ENCODE measurements at regions not wholly inside any gene's neighbourhood (a gene's known extent, or its start where the extent isn't known, plus 50 kb on each side); places are given as distances from the start of the nearest gene placed in this dataset.

DNA sequence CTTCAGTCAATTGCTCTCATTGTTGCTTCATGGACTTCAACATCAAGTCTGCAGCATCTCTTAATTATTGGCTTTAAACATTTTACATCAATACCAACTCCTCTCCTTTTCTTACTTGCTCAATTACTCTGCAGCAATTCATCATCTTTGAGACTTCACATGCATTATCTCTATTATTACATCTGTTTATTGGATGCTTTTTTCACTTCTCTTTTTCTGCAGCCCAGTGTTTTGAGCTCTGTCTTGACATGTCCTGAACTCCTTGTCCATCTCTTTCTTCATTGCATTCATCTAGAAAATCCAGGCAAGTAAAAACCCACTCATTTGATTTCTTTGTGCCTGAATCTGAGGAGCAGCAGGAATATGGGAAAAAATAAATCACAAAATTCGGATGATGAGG is 647.9 kb downstream of the PLCL1 start:
- Histone ChIP-seq H3K9ac (ENCODE audit: low read depth in 1 of 2, low read length in 2 of 2) (no peak overlapping the region), H3K4me3 (ENCODE audit: low read depth in 1 of 3, low read length in 3 of 3) (no peak overlapping the region), H3K4me1 (ENCODE audit: control insufficient read depth in 4 of 4, insufficient read depth in 4 of 4, low read length in 3 of 4) (no peaks in the 10 kb centered on the region), H3K9me3 (ENCODE audit: control insufficient read depth in 4 of 4, low read length in 3 of 4) (no peaks in the 10 kb centered on the region), H3K27ac (ENCODE audit: low read depth in 1 of 2, low read length in 2 of 2) (no peak overlapping the region), H3K36me3 (ENCODE audit: control insufficient read depth in 4 of 4, insufficient read depth in 3 of 4, low read depth in 1 of 4, low read length in 3 of 4) (no peaks in the 10 kb centered on the region), H3K27me3 (ENCODE audit: control insufficient read depth in 4 of 4, insufficient read depth in 4 of 4, low read length in 3 of 4) (no peaks in the 10 kb centered on the region)
- 64% methylated on average over 1 of the region's 1 CpG for WGBS
- no peak for DNase-seq (ENCODE audit: low spot score)
- TF ChIP-seq, protein P1, sequence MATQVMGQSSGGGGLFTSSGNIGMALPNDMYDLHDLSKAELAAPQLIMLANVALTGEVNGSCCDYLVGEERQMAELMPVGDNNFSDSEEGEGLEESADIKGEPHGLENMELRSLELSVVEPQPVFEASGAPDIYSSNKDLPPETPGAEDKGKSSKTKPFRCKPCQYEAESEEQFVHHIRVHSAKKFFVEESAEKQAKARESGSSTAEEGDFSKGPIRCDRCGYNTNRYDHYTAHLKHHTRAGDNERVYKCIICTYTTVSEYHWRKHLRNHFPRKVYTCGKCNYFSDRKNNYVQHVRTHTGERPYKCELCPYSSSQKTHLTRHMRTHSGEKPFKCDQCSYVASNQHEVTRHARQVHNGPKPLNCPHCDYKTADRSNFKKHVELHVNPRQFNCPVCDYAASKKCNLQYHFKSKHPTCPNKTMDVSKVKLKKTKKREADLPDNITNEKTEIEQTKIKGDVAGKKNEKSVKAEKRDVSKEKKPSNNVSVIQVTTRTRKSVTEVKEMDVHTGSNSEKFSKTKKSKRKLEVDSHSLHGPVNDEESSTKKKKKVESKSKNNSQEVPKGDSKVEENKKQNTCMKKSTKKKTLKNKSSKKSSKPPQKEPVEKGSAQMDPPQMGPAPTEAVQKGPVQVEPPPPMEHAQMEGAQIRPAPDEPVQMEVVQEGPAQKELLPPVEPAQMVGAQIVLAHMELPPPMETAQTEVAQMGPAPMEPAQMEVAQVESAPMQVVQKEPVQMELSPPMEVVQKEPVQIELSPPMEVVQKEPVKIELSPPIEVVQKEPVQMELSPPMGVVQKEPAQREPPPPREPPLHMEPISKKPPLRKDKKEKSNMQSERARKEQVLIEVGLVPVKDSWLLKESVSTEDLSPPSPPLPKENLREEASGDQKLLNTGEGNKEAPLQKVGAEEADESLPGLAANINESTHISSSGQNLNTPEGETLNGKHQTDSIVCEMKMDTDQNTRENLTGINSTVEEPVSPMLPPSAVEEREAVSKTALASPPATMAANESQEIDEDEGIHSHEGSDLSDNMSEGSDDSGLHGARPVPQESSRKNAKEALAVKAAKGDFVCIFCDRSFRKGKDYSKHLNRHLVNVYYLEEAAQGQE (IDR thresholded peaks at IDR 0.05): no peak
- TF ChIP-seq FOXA2 (IDR thresholded peaks at IDR 0.05): no peak
- TF ChIP-seq, protein P2, sequence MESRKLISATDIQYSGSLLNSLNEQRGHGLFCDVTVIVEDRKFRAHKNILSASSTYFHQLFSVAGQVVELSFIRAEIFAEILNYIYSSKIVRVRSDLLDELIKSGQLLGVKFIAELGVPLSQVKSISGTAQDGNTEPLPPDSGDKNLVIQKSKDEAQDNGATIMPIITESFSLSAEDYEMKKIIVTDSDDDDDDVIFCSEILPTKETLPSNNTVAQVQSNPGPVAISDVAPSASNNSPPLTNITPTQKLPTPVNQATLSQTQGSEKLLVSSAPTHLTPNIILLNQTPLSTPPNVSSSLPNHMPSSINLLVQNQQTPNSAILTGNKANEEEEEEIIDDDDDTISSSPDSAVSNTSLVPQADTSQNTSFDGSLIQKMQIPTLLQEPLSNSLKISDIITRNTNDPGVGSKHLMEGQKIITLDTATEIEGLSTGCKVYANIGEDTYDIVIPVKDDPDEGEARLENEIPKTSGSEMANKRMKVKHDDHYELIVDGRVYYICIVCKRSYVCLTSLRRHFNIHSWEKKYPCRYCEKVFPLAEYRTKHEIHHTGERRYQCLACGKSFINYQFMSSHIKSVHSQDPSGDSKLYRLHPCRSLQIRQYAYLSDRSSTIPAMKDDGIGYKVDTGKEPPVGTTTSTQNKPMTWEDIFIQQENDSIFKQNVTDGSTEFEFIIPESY (IDR thresholded peaks at IDR 0.05): no peak
- TF ChIP-seq, protein P3, sequence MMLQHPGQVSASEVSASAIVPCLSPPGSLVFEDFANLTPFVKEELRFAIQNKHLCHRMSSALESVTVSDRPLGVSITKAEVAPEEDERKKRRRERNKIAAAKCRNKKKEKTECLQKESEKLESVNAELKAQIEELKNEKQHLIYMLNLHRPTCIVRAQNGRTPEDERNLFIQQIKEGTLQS (IDR thresholded peaks at IDR 0.05): no peak
- no peak for TF ChIP-seq RXRA (IDR thresholded peaks at IDR 0.05)
- TF ChIP-seq SP1 (IDR thresholded peaks at IDR 0.05): no peak
- TF ChIP-seq, protein P4, sequence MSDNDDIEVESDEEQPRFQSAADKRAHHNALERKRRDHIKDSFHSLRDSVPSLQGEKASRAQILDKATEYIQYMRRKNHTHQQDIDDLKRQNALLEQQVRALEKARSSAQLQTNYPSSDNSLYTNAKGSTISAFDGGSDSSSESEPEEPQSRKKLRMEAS (IDR thresholded peaks at IDR 0.05): no peak
- TF ChIP-seq YY1 (IDR thresholded peaks at IDR 0.05): no peak
- TF ChIP-seq FOXA1 (IDR thresholded peaks at IDR 0.05): no peak
- no peak for TF ChIP-seq RAD21 (IDR thresholded peaks at IDR 0.05)
- TF ChIP-seq, protein P5, sequence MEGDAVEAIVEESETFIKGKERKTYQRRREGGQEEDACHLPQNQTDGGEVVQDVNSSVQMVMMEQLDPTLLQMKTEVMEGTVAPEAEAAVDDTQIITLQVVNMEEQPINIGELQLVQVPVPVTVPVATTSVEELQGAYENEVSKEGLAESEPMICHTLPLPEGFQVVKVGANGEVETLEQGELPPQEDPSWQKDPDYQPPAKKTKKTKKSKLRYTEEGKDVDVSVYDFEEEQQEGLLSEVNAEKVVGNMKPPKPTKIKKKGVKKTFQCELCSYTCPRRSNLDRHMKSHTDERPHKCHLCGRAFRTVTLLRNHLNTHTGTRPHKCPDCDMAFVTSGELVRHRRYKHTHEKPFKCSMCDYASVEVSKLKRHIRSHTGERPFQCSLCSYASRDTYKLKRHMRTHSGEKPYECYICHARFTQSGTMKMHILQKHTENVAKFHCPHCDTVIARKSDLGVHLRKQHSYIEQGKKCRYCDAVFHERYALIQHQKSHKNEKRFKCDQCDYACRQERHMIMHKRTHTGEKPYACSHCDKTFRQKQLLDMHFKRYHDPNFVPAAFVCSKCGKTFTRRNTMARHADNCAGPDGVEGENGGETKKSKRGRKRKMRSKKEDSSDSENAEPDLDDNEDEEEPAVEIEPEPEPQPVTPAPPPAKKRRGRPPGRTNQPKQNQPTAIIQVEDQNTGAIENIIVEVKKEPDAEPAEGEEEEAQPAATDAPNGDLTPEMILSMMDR (IDR thresholded peaks at IDR 0.05; ENCODE audit: low read depth, low read length, missing input control): no peak
- no peak for TF ChIP-seq TAF1 (conservative IDR thresholded peaks at IDR 0.05)
- TF ChIP-seq GABPA (IDR thresholded peaks at IDR 0.05 in 1 of 2, conservative IDR thresholded peaks at IDR 0.05 in 1 of 2): no peak
- no peak for TF ChIP-seq HNF4G (IDR thresholded peaks at IDR 0.05)
- TF ChIP-seq NR2F2 (IDR thresholded peaks at IDR 0.05): no peak
- no peak for TF ChIP-seq HNF4A (conservative IDR thresholded peaks at IDR 0.05)
- no peak for TF ChIP-seq EGR1 (IDR thresholded peaks at IDR 0.05; ENCODE audit: low read depth in 2 of 2)

DNA sequence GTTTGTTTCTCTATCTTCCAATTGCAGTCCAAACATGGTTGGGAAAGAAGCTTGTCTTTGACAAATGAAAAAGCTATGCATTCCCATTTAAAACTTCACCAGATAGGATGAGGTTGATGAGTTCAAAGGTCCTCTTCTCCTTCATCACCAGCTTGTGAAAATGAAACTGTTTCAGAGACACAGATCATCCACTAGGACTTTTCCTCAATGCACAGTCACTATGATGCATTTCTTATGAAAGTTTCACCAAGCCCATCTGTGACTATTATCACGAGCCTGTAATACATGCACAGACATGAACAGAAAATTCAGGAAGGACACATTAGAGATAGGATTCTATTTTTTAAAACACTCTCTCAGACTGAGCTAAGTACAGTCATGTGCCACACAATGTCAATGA is 644.4 kb downstream of the PLCL1 start:
- DNase-seq (ENCODE audit: low spot score): no peak
- H3K4me3 ChIP-seq (ENCODE audit: low read depth in 1 of 3, low read length in 3 of 3): no peak overlapping the region
- 73% methylated on average over 1 of the region's 1 CpG for WGBS
- TF ChIP-seq FOXA1 (IDR thresholded peaks at IDR 0.05) (no peak), GABPA (IDR thresholded peaks at IDR 0.05 in 1 of 2, conservative IDR thresholded peaks at IDR 0.05 in 1 of 2) (no peak), TAF1 (conservative IDR thresholded peaks at IDR 0.05) (no peak), NR2F2 (IDR thresholded peaks at IDR 0.05) (no peak), RAD21 (IDR thresholded peaks at IDR 0.05) (no peak), FOXA2 (IDR thresholded peaks at IDR 0.05) (no peak), HNF4A (conservative IDR thresholded peaks at IDR 0.05) (no peak), RXRA (IDR thresholded peaks at IDR 0.05) (no peak), HNF4G (IDR thresholded peaks at IDR 0.05) (no peak), YY1 (IDR thresholded peaks at IDR 0.05) (no peak)
- TF ChIP-seq, protein P4 (IDR thresholded peaks at IDR 0.05): no peak
- TF ChIP-seq, protein P2 (IDR thresholded peaks at IDR 0.05): no peak
- TF ChIP-seq, protein P5 (IDR thresholded peaks at IDR 0.05; ENCODE audit: low read depth, low read length, missing input control): no peak
- no peak overlapping the region for H3K27ac ChIP-seq (ENCODE audit: low read depth in 1 of 2, low read length in 2 of 2)
- no peaks in the 10 kb centered on the region for H3K9me3 ChIP-seq (ENCODE audit: control insufficient read depth in 4 of 4, low read length in 3 of 4)
- no peak overlapping the region for H3K9ac ChIP-seq (ENCODE audit: low read depth in 1 of 2, low read length in 2 of 2)
- H3K36me3 ChIP-seq (ENCODE audit: control insufficient read depth in 4 of 4, insufficient read depth in 3 of 4, low read depth in 1 of 4, low read length in 3 of 4): no peaks in the 10 kb centered on the region
- no peaks in the 10 kb centered on the region for H3K27me3 ChIP-seq (ENCODE audit: control insufficient read depth in 4 of 4, insufficient read depth in 4 of 4, low read length in 3 of 4)
- H3K4me1 ChIP-seq (ENCODE audit: control insufficient read depth in 4 of 4, insufficient read depth in 4 of 4, low read length in 3 of 4): no peaks in the 10 kb centered on the region

All from liver (tissue), 8 donors.